T-helper 2 cell treated with Interferon-gamma antibody and Interleukin-4, amounts not matched to agents 100 ng/mL and 5 ng/mL, for 36 hours (primary cell): ENCODE measurements at regions not wholly inside any gene's neighbourhood (a gene's known extent, or its start where the extent isn't known, plus 50 kb on each side); places are given as distances from the start of the nearest gene placed in this dataset.
"Not testable (repeated sequence)": the region's sequence is repeated elsewhere in the genome, so short reads cannot be mapped to it uniquely, and the experiment has no call there.

Experiments used
- intact Hi-C: fragments of 100-400 bp; cut with micrococcal nuclease; formaldehyde crosslinking; loops from one replicate; pipeline ENCODE4 v1.15.1; 2023

- intact Hi-C loops, result not testable (repeated sequence)
These were observed 490.5 kb downstream of the DMAC1 start for GRCh38 chr9:7309051-7309450.

- intact Hi-C loops, result no loop called here
These were observed 493.9 kb downstream of the DMAC1 start for GRCh38 chr9:7305677-7306076.

DNA sequence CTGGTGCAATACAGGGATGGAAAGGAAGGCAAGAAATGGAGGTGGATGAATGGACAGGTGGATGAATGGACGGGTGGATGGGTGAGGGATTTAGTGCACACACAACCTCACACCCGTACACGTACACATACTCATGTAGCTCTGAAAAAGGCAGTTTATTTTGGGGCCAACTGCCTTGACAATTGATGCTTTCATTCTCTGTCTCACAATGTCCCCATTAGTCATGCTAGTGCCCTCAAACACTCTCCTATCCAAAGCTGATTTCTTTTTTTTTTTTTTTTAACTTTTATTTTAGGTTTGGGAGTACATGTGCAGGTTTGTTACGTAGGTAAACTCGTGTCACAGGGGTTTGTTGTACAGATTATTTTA, 495.0 kb downstream of the DMAC1 start:
- intact Hi-C loops, result no loop called here

DNA sequence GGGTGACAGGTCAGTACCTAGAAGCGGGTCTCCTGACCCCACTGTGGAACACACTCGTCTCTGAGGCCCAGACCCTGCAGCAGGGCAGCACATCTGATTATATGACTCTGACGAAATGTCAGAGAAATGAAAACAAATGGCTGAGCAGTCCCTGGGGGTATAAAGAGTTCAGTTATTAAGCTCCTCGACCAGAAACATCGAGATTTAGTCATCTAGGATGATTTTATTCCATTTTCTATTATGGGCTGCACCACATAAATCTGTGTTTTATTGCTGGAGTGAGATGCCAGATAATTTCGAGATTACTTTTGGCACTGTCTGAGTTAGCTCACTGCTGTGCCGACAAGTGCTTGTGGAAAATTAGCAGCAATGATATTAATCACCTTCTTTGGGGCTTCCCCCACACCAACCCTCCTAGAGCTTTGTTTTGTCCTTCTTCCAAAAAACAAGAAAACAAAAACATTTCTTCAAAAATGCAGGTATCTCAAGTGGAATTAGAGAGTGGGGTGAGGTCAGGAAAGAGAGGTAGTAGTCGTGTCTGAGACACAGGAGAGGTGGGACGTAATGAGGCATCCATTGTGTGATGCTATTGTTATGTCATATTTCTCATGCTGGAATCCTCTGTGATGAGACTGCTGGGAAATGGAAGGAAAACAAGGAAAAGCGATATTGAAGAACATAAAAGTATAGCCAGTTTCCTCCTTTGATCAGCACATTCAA, 495.5 kb downstream of the DMAC1 start:
- intact Hi-C loops, result no loop called here

- intact Hi-C loops, result no loop called here
These were observed 499.1 kb downstream of the DMAC1 start for GRCh38 chr9:7300484-7300883.

DNA sequence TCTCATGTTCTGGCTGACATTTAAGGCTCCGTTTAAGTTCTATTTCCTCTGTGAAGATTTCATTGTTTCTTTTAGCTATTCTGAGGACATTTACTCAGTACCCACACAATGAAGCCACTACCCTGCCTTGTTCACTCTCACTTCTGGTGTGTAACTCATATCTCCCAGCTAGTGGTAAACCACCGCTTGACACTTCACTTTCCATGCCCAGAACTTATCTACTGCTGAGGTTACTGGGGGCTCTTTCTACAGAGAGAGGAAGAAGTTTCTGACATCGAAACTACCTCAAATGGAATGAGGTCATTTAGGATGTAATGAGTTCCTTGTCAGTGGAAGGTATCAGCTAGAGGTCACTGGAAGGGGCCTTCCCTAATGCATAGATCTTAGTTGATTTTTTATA, 501.5 kb downstream of the DMAC1 start:
- intact Hi-C loops, result loop anchor here (10.0 kb wide), 1 partner anchor 403 kb away; no protein-coding TSS in a partner anchor

DNA sequence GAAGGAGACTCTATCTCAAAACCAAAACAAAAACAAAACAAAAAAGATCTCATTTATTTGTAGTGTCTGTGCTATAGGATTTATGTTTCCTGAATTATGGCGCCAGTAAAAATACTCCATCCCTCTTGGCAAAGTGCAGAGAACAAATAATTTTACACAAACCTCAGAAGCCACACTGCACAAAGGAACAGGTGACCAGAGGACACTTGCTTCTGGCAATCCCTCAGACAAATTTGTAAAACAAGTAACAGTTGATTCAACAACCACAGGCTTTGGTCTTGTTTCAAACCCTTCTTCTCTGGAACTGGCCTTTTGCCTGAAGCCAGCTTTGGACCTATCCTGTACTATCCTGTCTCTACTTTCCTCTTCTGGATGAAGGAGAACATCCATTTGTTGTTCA, 502.1 kb downstream of the DMAC1 start:
- intact Hi-C loops, result loop anchor here (10.0 kb wide), 1 partner anchor 403 kb away; no protein-coding TSS in a partner anchor

DNA sequence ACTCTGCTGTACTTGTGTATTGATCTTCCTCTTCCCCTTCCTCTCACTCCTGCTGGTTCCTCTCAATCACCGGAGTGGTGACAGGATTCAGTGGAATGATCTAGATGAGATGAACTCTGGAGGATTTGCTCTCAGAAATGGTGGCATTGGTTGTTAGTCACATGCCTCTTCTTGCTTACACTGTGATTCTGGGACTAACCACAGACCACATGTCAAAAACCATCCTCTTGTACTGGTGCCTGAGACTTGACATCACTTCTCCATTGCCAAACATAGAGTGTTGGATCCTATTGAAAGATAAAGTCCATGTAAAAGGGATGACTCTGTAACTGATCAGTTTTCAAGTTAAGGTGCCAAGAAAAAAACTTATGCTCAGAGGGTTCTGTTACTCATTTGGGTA, 506.5 kb downstream of the DMAC1 start:
- intact Hi-C loops, result loop anchor here (10.0 kb wide), 1 partner anchor 398 kb away; no protein-coding TSS in a partner anchor

- intact Hi-C loops, result loop anchor here (10.0 kb wide), 1 partner anchor 395 kb away; no protein-coding TSS in a partner anchor
These were observed 509.8 kb downstream of the DMAC1 start for GRCh38 chr9:7289773-7290172.

GRCh38 chr9:7287986-7288385, 511.6 kb downstream of the DMAC1 start:
- intact Hi-C loops, result no loop called here

DNA sequence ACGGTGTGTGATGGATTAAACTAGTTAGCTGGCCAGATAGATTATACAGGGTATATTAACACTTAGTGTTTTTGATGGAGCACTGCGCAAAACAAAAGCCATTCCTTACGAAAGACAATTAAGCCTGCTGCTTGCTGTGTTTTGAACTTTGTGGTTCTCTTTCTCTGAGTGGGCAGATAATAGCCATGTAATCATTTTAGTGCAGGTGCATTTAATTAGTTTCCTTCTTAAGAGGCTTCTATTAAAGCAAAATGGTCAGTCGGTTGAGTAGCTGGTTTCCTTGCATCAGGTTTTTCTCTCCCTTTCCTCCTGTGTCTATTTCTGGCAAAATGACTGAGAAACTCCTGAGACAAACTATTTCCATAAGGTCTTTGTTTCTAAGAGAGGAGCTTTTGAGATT, 512.5 kb downstream of the DMAC1 start:
- intact Hi-C loops, result no loop called here

DNA sequence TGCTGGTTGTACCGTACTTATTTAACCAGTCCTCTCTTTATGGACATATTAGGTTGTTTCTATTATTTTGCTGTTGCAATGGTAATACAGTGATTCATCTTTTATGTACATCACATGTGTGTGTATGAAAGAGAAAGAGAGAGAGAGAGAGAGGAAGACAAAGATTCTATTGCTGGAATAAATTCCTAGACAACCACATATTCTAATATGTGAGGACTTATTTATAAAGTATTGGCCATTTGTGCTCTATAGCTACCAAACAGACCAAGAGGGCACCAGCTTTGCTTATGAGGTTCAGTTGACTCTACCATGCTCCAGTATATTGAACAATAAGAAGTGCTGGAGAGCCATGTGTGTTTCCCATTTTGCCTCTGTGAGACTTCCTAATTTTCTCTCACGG, 513.5 kb downstream of the DMAC1 start:
- intact Hi-C loops, result no loop called here

DNA sequence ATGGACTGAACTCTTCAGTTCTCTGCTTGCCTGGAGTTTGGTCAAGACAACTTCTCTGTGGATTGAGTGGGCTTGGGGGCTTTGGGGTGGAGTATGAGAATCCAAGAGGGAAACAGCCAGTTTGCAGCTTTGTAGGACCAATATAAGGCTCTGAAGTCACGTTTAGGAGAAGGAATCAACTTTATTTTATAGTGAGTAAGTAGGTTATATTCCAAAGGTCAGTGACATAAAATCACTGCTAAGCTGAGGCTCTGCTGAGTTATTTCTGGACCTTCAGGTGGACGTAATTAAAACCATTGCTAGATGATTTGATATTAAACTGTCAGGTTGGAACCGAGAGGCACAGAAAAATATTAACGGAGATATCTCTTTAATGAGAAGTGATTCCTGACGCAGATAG, 514.4 kb downstream of the DMAC1 start:
- intact Hi-C loops, result no loop called here

GRCh38 chr9:7284517-7284916, 515.1 kb downstream of the DMAC1 start:
- intact Hi-C loops, result no loop called here

DNA sequence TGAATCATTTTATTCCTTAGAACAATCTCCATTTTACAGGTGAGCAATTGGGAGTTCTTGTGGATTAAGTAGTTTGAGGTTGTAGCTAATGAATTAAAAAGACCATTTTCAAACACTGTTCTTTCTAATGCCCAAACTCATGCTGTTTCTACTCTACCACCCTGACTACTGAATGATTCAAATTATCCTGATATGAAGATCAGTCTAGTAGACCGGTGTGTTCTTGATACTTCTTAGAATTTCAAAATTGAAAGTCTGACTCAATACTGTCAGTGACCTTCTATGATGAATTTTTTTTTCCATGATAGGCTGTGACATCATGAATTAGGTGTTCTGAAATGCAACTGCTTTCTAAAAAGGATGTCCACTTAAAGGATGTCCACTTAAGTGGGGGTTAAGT, 515.5 kb downstream of the DMAC1 start:
- intact Hi-C loops, result no loop called here

DNA sequence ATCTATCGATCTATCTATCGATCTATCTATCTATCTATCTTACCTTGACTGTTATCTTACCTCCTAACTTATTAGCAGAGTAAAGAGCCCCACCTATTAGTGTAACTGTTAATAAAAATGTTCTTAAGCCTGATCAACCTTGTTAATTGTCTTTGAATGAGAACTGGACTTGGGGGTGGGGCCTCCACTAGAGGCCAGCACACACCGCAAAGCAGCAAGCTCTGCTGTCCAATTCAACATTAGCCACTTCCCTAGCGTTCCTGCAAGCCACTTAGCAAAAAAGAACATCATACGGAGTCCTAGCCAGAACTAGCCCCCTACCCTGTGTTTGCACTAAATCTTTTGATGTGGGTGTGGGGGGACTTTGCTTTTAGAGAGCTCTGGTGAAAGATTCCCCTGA, 515.8 kb downstream of the KDM4C start:
- intact Hi-C loops, result no loop called here

DNA sequence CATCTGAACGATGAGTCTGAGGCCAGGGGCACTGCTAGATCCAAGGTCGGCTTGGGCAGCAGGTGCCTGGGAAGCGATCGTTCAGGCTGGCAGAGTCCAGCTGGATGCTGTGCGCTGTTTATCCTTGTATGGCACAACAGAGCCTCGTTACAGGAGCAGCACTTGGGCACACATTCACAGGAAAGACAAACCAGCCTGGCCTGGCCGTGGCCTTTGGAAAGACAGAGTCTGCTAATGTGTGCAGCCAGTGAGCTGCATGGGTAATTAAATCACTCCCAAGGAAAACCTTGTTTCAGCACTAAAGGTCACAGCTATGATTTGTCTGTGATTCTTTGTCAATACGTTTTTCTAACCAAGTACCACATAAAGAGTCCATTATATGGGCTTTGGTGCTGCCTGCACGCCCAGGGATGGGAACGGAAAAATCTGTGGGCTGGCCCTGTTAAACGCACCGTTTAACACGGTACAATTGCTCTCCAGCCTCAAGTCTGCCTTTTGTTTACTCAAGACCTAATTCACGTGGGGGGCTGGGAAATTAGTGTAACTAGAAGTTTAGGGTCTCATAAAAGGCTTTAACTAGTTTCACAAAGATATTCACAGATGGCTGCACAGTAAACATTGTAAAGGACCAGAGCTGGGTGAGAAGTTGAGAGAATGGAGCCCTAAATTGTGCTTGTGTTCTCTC, 509.3 kb downstream of the KDM4C start:
- intact Hi-C loops, result loop anchor here (10.0 kb wide), 1 partner anchor 212 kb away; no protein-coding TSS in a partner anchor

DNA sequence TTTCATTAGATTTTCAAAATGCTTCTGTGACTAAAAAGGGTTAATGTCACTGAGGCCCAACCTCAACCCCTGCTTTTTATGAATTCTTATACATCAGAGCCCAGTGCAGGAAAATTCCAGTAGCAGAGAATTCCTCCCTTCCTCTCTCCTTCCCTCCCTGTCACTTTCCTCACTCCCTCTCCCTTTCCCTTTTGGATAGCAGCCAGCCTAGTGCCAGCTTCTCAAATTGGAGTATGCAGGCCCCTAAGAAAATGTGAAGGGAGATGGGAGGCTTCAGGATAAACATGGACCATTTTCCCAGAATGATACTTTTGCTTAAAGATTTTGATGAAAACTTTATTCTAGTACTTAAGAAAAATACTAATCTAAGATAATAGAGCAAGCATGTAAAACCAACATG, 507.4 kb downstream of the KDM4C start:
- intact Hi-C loops, result loop anchor here (10.0 kb wide), 1 partner anchor 210 kb away; no protein-coding TSS in a partner anchor

DNA sequence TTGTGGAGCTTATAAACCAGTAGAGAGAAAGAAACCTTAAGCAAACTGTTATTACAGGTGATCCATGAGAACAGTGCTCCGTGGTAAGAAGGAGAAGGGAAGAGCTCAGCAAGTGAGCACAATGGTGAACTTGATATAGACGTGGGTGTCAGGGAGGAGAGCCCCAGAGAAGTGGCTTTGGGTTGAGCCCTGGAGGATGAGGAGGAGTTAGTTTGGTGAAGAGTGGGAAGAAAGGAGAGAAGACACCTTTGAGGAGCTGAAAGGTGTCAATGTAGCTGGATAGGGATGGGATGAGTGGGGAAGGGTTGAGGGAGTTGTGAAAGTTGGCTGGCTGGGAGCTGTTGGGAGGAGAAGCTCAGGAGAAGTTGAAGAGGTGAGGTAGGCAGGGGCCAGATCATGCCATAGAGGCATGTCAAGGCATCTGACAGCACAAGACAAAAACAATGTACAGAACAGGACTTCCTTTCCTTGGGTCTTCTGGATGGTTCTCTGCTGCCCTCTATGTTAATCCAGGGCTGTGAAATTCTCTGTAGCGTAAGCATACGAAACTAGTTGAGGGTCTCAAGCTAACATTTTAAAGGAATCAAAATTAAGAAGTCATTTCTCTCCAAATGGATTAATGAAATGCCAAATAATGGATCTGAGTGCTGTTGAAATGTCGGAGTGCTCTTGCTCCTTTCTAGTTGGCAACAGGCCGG, 501.9 kb downstream of the KDM4C start:
- intact Hi-C loops, result loop anchor here (10.0 kb wide), 1 partner anchor 205 kb away; no protein-coding TSS in a partner anchor

- intact Hi-C loops, result no loop called here
These were observed 501.1 kb downstream of the KDM4C start for GRCh38 chr9:7258688-7259396.

GRCh38 chr9:7246917-7247522, 489.2 kb downstream of the KDM4C start:
- intact Hi-C loops, result loop anchor here (2.0 kb wide), 1 partner anchor 14 kb away; no protein-coding TSS in a partner anchor
